NCI-H748 (cell line): ENCODE measurements at regions not wholly inside any gene's neighbourhood (a gene's known extent, or its start where the extent isn't known, plus 50 kb on each side); places are given as distances from the start of the nearest gene placed in this dataset.
A peak's percentile ranks its signal among the peaks of the same experiment; 100 is the strongest.
"Not testable (repeated sequence)": the region's sequence is repeated elsewhere in the genome, so short reads cannot be mapped to it uniquely, and the experiment has no call there.

ENCODE experiments used
- DNase-seq: peaks from one replicate; lab custom pipeline; 2025; ENCODE audit not compliant: unreplicated experiment; lab: John Stamatoyannopoulos, UW

- no peak for DNase-seq
Measured at GRCh38 chr2:48218169-48218568, 96.3 kb upstream of the FOXN2 start.

- no peak for DNase-seq
Measured at GRCh38 chr2:48219234-48219554, 95.3 kb upstream of the FOXN2 start.

GRCh38 chr2:48219555-48220436, 94.7 kb upstream of the FOXN2 start:
- no peak for DNase-seq

- DNase-seq, result no peak
Measured at GRCh38 chr2:48220501-48220900, 94.0 kb upstream of the FOXN2 start.

- DNase-seq, result peak; percentile 14
Measured at GRCh38 chr2:48221846-48222516, 92.5 kb upstream of the FOXN2 start.

GRCh38 chr2:48227617-48228344, 86.7 kb upstream of the FOXN2 start:
- DNase-seq, result no peak

- DNase-seq, result no peak
Measured at GRCh38 chr2:48228345-48228684, 86.2 kb upstream of the FOXN2 start.

- no peak for DNase-seq
Measured at GRCh38 chr2:48229063-48229462, 85.4 kb upstream of the FOXN2 start.

GRCh38 chr2:48230834-48231233, 83.6 kb upstream of the FOXN2 start:
- DNase-seq, result no peak

GRCh38 chr2:48232351-48232750, 82.1 kb upstream of the FOXN2 start:
- no peak for DNase-seq

- no peak for DNase-seq
Measured at GRCh38 chr2:48233005-48233404, 81.5 kb upstream of the FOXN2 start.

- DNase-seq, result not testable (repeated sequence)
Measured at GRCh38 chr2:48233824-48234223, 80.7 kb upstream of the FOXN2 start.

GRCh38 chr2:48235076-48235475, 79.4 kb upstream of the FOXN2 start:
- DNase-seq, result peak; percentile 10

- DNase-seq, result no peak
Measured at GRCh38 chr2:48238381-48238780, 76.1 kb upstream of the FOXN2 start.

GRCh38 chr2:48240912-48241311, 73.6 kb upstream of the FOXN2 start:
- DNase-seq, result no peak

GRCh38 chr2:48247206-48247605, 67.3 kb upstream of the FOXN2 start:
- DNase-seq, result no peak

GRCh38 chr2:48248251-48248933, 66.1 kb upstream of the FOXN2 start:
- DNase-seq, result no peak

GRCh38 chr2:48249025-48249424, 65.5 kb upstream of the FOXN2 start:
- no peak for DNase-seq

- DNase-seq, result no peak
Measured at GRCh38 chr2:48249631-48250473, 64.6 kb upstream of the FOXN2 start.

GRCh38 chr2:48250474-48250844, 64.0 kb upstream of the FOXN2 start:
- no peak for DNase-seq

GRCh38 chr2:48250943-48251342, 63.5 kb upstream of the FOXN2 start:
- no peak for DNase-seq
